KOPT-K1 (cell line): ENCODE measurements at regions not wholly inside any gene's neighbourhood (a gene's known extent, or its start where the extent isn't known, plus 50 kb on each side); places are given as distances from the start of the nearest gene placed in this dataset.

Experiments used
- H3K27ac ChIP-seq: fragments of 200-600 bp; sonication (generic); 2 replicates; pipeline ENCODE4 v1.5.1; 2016; ENCODE audit warnings: antibody characterized with exemption, mild to moderate bottlenecking, low read depth, low read length; ENCODE audit not compliant: poor library complexity, severe bottlenecking
- H3K36me3 ChIP-seq: fragments of 200-600 bp; sonication (generic); 2 replicates; pipeline ENCODE4 v1.5.1; 2017; ENCODE audit warnings: antibody characterized with exemption, mild to moderate bottlenecking, low read length, moderate library complexity; ENCODE audit not compliant: insufficient read depth
- H3K9me3 ChIP-seq: fragments of 200-600 bp; sonication (generic); 2 replicates; pipeline ENCODE4 v1.5.1; 2017; ENCODE audit warnings: antibody characterized with exemption, low read length, mild to moderate bottlenecking; ENCODE audit not compliant: insufficient read depth, poor library complexity, severe bottlenecking

DNA sequence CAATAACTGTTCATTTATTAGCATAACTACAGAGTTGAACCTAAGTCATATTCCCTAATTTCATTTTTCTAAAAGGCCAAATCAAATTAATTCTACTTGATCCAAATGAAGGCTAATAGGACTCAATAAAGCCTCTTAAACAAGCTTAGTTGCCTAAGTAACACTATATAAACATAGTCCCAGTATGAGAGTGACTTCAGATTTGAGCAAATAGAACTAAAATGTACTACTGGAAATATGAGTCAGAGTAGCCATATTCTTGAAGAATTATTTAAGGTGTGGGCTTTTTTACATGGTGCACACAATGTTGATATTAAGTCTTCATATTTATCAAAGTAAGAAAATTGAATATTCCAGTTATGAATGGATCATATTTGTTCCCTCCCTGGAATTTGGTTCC, 872.3 kb downstream of the MAT2B start:
- Histone ChIP-seq H3K9me3 (no peaks in the 10 kb centered on the region), H3K27ac (no peak overlapping the region), H3K36me3 (no peaks in the 10 kb centered on the region)

DNA sequence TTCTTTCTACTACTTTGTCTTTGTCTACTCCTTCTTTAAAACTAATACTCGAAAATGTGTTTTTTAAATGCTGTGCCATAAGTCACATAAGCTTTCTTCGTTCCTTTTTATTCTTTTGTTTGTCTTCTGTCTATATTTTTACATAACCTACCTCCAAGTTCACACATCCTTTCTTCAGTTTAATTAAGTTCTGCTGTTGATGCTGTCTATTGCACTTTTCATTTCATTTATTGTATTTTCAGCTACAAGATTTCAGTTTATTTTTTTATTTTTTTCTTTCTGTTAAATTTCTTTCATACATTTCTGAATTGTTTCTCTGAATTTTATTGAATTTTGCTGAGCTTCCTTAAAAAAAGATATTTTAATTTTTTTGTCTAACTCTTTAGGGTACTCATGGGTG, 878.2 kb downstream of the MAT2B start:
- Histone ChIP-seq H3K27ac (no peak overlapping the region), H3K9me3 (peaks cover 4% of the 10 kb centered on the region), H3K36me3 (no peaks in the 10 kb centered on the region)

DNA sequence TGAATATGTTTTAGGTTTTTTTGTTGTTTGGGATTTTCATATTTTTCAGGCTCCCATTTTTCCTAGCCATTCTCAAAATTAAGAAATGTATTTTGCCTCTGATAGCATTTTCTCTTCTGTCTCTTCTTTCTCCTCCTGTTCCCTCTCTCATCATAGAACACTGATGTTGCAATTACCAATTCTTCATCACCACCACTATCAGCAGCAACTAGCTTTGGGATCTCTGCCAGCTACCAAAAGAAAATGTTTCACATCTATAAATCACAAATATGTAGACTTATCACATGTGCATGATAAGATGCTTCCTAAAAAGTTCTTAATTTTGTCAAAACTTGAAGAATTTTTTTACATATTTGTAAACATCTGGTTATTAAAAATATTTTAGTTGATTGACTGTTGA, 887.1 kb downstream of the MAT2B start:
- Histone ChIP-seq H3K36me3 (no peaks in the 10 kb centered on the region), H3K27ac (no peak overlapping the region), H3K9me3 (no peaks in the 10 kb centered on the region)

DNA sequence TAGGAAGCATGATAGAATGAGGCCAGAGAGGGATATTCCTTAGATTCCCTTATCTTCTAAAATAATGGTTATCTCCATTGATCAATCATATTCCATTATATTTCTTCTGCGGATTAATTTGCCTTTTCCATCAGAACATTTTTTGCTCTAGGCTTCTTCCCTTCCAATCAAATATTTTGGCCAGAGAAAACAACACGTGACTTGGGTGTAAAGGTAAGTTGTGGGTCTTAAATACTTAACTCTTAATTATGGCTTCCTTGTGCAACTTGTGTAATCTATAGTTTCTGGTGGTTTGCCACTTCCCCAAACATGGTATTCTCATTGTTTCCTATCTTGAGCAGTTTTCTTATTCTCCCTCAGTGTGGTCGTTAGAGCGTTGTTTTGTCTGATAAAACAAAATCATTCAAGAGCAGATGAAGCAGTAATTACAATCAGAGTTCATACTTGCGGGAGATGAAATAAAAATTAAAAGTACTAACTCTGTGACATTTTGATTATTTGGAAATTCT, 889.3 kb downstream of the MAT2B start:
- no peak overlapping the region for H3K27ac ChIP-seq
- H3K36me3 ChIP-seq, result no peaks in the 10 kb centered on the region
- H3K9me3 ChIP-seq, result no peaks in the 10 kb centered on the region

DNA sequence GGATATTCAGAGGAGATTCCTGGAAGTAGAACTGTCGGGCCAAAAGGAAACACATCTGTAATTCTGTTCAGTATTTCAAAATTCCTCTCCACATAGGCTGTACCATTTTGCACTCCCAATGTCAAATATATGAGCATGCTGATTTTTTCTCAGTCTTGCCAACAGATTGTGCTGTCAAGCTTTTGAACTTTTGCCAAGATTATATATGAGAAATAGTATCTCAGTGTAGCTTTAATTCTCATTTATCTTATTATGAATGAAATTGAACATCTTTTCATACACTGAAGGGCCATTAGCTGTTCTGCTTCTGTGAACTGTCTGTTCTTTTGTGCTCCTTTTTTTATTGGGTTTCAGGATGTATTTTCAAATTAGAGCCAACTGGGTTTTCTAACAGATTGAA, 907.1 kb downstream of the MAT2B start:
- H3K9me3 ChIP-seq, result no peaks in the 10 kb centered on the region
- H3K27ac ChIP-seq, result no peak overlapping the region
- no peaks in the 10 kb centered on the region for H3K36me3 ChIP-seq

DNA sequence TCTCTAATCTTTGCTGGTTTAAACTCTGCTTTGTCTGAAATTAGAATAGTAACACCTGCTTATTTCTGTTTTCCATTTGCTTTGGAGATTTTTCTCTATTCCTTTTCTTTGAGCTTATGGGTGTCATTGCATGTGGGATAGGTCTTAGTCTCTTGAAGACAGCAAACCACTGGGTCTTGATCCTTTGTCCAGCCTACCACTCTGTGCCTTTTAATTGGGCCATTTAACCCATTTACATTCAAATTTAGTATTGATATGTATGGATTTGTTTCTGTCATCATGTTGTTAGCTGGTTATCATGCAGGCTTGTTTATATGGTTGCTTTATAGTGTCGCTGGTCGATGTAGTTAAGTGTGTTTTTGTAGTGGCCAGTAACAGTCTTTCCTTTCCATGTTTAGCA, 914.7 kb downstream of the MAT2B start:
- Histone ChIP-seq H3K9me3 (peaks cover 8% of the 10 kb centered on the region), H3K36me3 (no peaks in the 10 kb centered on the region), H3K27ac (no peak overlapping the region)

DNA sequence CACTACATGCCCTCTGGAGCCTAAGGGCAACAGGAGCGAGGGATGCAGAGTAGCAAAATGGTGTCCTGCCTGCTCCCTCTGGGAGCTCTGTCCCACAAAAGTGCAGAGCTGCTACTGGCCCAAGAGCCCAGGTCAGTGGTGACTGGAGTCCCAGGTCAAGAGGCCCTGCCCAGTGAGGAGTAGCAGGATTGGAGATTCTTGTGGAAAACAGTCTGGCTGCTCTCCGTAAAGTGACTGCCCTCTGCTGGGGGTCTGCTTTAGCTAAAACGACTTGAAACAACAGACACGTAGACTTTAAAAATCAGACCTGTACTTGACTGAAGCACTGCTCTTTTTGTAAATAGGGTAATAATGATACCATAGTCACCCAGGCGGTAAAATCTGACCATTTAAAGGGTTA, 917.0 kb downstream of the MAT2B start:
- no peak overlapping the region for H3K27ac ChIP-seq
- no peaks in the 10 kb centered on the region for H3K36me3 ChIP-seq
- peaks cover 8% of the 10 kb centered on the region for H3K9me3 ChIP-seq

DNA sequence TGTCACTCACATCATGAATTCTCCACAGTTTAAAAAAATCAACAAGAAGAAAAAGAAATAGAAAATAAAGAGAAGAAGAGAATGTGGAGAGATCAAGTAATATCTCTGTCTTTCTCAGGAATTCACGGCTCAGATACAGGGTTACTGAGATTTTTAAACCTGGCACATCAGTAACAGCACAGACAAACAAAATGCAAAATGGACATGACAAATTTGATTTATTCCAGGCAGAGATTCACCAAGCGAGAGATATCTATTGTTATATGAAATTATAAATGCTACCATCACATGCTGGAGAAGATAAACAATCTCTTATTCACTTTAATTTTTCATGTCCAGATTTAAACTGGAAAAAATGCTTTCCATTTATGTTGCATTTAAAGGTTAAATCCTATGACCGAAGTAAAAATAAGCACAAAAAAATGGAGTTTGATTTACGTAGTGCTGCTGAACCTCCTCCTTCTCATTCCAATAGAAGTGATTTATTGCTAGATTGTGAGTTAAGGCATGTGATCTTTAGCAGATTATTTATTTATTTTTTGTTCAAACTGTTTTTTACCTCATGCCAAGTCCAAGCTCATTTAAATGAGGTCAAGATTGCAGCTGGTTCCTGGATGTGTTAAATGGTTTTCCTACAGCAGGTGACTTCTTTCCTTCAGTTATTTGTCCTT, 926.4 kb downstream of the MAT2B start:
- Histone ChIP-seq H3K36me3 (no peaks in the 10 kb centered on the region), H3K9me3 (no peaks in the 10 kb centered on the region), H3K27ac (no peak overlapping the region)

DNA sequence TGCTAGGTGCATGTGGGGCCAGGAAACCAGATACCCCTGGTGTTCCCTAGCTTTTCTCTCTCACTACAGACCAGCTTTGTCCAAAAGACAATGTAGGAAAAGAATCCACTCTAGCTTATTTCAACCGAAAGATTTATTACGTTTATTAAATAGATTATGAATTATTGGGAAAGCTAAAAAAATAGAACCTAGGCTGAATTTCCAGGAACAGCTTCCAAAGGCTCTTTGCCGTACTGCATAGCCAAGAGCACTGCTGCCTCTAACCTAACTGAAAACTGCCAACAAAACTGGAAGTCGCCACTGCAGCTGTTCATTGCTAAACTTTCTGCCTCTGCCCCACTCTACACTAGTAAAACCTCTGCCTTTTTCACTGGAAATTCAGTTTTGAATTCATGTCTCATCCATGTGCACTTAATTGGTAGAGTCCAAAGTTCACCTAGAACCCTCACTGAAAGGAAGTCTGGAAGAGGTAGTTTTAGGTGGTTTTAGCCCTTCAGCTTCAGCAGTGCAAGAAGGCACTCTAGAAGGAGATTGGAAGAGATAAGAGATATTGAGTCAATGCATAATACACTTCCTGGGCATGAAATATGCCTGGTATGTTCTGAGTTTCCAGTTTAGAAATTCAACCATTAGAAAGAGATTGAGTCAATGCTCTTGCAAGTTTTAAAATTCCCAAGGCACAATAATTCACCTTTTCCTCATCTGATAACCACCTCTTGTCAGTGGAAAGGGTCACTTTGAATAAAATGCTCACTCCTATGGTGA, 927.9 kb downstream of the MAT2B start:
- Histone ChIP-seq H3K9me3 (no peaks in the 10 kb centered on the region), H3K36me3 (no peaks in the 10 kb centered on the region), H3K27ac (no peak overlapping the region)

DNA sequence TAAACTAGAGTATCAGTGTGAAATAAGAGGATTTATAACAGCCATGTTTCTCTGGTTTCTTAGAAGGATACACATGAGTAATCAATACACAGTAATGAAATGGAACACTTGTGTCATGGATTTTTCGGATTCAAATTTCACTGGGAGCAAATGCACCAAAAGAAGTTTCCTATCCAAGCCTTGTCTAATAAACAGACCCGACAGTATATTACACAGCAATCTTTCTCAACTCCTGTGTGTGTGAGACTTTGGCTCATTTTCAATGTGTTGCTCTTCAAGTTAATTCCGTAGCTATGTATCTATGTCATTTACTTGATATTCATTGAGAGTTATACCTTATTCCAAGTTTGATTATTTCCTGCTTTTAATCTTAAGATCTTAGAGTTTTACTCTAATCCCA, 930.2 kb downstream of the MAT2B start:
- Histone ChIP-seq H3K9me3 (no peaks in the 10 kb centered on the region), H3K27ac (no peak overlapping the region), H3K36me3 (no peaks in the 10 kb centered on the region)

DNA sequence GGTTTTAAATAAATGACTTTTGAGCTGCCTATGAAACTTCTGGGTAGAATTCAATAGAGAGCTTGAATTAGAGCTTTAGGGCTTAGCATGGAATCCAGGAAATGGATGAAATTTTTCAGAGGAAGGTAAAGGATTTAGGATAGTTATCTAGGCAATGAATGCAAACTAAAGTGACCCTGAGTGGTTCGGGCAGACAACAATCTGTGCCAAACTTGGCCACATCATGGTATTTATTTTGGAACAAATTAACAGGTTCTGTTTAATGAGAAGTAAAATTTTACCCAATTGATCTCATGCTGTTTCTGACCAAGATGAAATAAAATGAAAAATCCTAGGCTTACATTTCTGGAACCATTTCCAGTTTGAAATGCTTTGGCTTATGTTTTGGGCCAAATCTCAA, 934.4 kb downstream of the MAT2B start:
- H3K9me3 ChIP-seq, result no peaks in the 10 kb centered on the region
- H3K27ac ChIP-seq, result no peak overlapping the region
- H3K36me3 ChIP-seq, result no peaks in the 10 kb centered on the region

DNA sequence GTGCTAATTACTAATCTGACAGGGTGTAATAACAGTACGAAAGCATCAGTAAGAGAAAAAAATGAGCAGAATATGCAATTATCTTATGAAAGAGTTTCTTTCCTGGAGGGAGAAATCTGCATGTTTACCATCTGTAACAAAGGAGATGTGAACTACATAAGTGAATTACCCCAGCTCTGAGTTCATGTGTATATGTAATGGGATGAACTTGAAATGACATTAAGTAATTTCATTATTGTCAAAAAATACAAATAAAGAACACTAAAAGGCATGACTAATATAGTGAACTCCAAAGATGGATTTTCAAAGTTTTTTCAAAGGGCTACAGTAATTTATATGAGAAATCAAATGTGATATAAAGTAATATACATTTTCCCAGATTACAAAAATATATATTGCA, 944.0 kb downstream of the MAT2B start:
- Histone ChIP-seq H3K9me3 (no peaks in the 10 kb centered on the region), H3K36me3 (no peaks in the 10 kb centered on the region), H3K27ac (no peak overlapping the region)

DNA sequence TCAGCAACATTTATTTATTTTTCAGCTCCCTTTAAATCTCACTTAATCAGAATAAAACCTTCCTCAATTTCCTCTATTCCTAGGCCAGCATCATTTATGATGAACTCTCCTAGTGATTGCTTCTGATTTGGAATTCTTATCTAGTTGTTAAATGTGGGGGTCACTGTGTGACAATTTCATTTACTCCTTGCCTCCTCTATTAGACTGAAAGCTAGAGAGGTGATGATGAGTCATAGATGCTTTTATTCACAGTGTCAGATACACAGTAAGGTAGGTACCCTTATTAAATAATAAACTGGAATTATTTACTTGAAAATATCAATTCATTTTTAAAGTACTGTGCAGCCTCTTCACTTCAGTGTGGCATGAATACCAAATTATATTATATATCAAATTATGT, 960.6 kb downstream of the MAT2B start:
- Histone ChIP-seq H3K36me3 (no peaks in the 10 kb centered on the region), H3K27ac (no peak overlapping the region)

DNA sequence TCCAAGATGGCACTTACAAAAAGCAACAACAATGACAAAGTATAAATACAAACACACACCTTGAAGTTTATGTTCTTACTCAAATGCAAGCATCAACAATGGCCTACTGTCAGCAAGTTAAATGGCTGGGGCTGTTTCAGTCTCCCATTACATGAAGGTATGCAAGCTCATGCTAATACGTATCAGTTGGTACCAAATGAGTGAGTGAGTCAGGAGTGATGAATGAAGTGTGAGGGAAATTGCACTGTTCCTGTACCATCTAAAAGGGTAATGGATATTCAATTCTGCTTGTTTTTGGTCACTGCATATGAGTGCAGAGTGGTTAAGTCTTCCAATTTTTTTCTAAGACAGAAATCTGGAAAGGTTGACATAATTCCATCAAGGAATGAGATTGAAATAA, 964.9 kb downstream of the MAT2B start:
- no peak overlapping the region for H3K27ac ChIP-seq
- H3K36me3 ChIP-seq, result no peaks in the 10 kb centered on the region

More for the DNA sequence above, 960.6 kb downstream of the MAT2B start:
- H3K9me3 ChIP-seq, result no peaks in the 10 kb centered on the region

DNA sequence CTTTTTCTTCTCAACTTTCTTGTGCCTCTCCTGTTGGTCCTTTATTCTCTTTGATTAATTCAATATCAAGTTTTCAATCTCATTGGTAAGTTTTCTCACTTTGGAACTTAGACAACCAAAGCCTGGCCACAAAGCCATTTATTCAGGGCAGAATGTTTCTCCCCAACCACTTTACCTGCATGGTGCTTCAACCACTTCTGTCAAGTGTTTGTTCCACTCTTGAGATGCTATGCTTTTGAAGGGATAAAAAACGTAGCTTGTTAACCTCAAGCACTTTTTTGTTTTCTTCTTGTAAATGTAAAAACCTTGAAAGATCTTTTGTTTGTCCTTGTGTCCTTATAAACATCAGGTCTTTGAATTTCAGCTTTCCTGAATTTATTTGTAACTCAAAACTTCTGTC, 966.7 kb downstream of the MAT2B start:
- Histone ChIP-seq H3K9me3 (no peaks in the 10 kb centered on the region), H3K27ac (no peak overlapping the region), H3K36me3 (no peaks in the 10 kb centered on the region)

More for the DNA sequence above, 964.9 kb downstream of the MAT2B start:
- H3K9me3 ChIP-seq, result no peaks in the 10 kb centered on the region
